ENCODE measurements at regions not wholly inside any gene's neighbourhood (a gene's known extent, or its start where the extent isn't known, plus 50 kb on each side); places are given as distances from the start of the nearest gene placed in this dataset.

DNA sequence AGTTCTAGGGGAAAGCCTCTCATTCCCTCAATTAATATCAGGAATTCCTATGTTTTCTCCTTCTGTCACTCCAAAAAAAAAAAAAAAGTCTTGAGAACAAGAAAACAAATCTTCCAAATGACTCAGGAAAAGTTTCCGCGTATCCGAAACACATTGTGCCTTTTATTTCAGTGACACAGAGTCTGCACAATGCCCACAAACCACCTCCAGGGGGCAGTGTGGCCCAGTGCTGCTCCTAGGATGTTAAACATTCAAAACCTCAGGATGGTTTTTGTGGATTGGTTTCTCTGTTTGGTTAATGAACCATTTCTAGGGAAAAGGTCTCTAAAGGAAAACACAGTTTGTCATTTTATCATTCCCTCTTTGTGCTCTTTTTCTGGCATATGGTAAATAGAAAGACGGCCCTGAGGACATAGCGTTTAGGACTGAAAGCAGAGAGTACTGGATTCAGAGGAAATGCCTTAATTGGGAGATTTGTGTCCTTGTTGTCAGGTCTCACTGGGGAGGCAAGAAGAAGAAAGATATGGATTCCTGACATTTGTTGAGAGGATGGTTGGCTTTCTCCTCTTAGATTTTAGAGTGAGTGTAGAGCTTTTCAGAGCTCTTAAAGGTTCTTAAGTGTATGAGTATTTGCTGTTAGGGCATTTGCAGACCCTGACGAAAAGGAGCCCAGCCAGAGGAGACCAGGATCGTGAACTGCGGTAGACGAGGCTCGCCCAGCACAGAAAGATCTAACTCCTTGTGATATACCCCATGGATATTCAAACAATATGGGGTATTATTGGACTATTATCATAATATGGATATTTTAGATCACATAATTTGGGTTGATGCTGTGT lies 65.7 kb upstream of the MAP9 start:
- TF ChIP-seq, protein P1, sequence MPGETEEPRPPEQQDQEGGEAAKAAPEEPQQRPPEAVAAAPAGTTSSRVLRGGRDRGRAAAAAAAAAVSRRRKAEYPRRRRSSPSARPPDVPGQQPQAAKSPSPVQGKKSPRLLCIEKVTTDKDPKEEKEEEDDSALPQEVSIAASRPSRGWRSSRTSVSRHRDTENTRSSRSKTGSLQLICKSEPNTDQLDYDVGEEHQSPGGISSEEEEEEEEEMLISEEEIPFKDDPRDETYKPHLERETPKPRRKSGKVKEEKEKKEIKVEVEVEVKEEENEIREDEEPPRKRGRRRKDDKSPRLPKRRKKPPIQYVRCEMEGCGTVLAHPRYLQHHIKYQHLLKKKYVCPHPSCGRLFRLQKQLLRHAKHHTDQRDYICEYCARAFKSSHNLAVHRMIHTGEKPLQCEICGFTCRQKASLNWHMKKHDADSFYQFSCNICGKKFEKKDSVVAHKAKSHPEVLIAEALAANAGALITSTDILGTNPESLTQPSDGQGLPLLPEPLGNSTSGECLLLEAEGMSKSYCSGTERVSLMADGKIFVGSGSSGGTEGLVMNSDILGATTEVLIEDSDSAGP (CRISPR knock-in tag; IDR thresholded peaks at IDR 0.05), result no peak
- TF ChIP-seq TEAD4 (IDR thresholded peaks at IDR 0.05; ENCODE audit: low read length) (no peak), TEAD4 (CRISPR knock-in tag; IDR thresholded peaks at IDR 0.05; ENCODE audit: borderline replicate concordance) (no peak), HMGN3 (IDR thresholded peaks at IDR 0.05; ENCODE audit: borderline replicate concordance, extremely low read depth, insufficient read length, low read depth, low read length) (no peak), FOSL1 (tag; conservative IDR thresholded peaks at IDR 0.05) (no peak), EZH2 (IDR thresholded peaks at IDR 0.05; ENCODE audit: borderline replicate concordance, low read depth, low read length) (no peak), RAD21 (CRISPR knock-in tag; conservative IDR thresholded peaks at IDR 0.05 in 1 of 2, IDR thresholded peaks at IDR 0.05 in 1 of 2) (peak in 1 of 2 experiments; percentile 43; a peak in 2 of 4 replicates), CCNT2 (IDR thresholded peaks at IDR 0.05; ENCODE audit: borderline replicate concordance, extremely low read depth, insufficient read length, low read depth, low read length) (no peak)
- TF ChIP-seq, protein P2, sequence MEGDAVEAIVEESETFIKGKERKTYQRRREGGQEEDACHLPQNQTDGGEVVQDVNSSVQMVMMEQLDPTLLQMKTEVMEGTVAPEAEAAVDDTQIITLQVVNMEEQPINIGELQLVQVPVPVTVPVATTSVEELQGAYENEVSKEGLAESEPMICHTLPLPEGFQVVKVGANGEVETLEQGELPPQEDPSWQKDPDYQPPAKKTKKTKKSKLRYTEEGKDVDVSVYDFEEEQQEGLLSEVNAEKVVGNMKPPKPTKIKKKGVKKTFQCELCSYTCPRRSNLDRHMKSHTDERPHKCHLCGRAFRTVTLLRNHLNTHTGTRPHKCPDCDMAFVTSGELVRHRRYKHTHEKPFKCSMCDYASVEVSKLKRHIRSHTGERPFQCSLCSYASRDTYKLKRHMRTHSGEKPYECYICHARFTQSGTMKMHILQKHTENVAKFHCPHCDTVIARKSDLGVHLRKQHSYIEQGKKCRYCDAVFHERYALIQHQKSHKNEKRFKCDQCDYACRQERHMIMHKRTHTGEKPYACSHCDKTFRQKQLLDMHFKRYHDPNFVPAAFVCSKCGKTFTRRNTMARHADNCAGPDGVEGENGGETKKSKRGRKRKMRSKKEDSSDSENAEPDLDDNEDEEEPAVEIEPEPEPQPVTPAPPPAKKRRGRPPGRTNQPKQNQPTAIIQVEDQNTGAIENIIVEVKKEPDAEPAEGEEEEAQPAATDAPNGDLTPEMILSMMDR (IDR thresholded peaks at IDR 0.05 in 2 of 3, conservative IDR thresholded peaks at IDR 0.05 in 1 of 3; ENCODE audit: insufficient read depth in 2 of 3, low read depth in 1 of 3, low read length in 3 of 3), result peak; percentile 42 to 65 (median 58)
- no peak overlapping the region for H3K9ac ChIP-seq (ENCODE audit: insufficient read depth in 1 of 2, low read depth in 2 of 2, low read length in 2 of 2)
- CTCF ChIA-PET (ENCODE audit: low intra/inter-chr PET ratio), result no interaction called here
- intact Hi-C loops (cut with micrococcal nuclease) (loop anchor here (5.0 kb wide), 1 partner anchor 510 kb away; the partner anchor contains the start of gene CTSO), in situ Hi-C loops (cut with MboI) (no loop called here)
- no peaks in the 10 kb centered on the region for H3K79me2 ChIP-seq (ENCODE audit: control insufficient read depth, insufficient read depth, low read length)
- no peaks in the 10 kb centered on the region for H3K27me3 ChIP-seq (ENCODE audit: control insufficient read depth in 2 of 2, insufficient read depth in 2 of 2, low read length in 2 of 2)
- POLR2A ChIA-PET, result no interaction called here
- H4K20me1 ChIP-seq (replicated peaks; ENCODE audit: control insufficient read depth, insufficient read depth, low read length), result no peaks in the 10 kb centered on the region
- peak; percentile 23 to 48 (median 46) for DNase-seq (ENCODE audit: extremely low read depth in 1 of 4, low spot score in 3 of 4)
- H3K36me3 ChIP-seq (ENCODE audit: control insufficient read depth, insufficient read depth, low read length), result no peaks in the 10 kb centered on the region
- H3K9me3 ChIP-seq (replicated peaks; ENCODE audit: control insufficient read depth, insufficient read depth, low read depth, low read length), result no peaks in the 10 kb centered on the region
- H3K4me1 ChIP-seq (replicated peaks in 1 of 2; ENCODE audit: control insufficient read depth in 2 of 2, insufficient read depth in 2 of 2, low read length in 2 of 2), result no peaks in the 10 kb centered on the region
- BruUV-seq (replicated peaks), result no TSS peak
- no peak overlapping the region for H3K4me2 ChIP-seq (ENCODE audit: insufficient read depth, low read length)
- WGBS (ENCODE audit: insufficient coverage, low coverage, missing lambda C conversion rate), result 20% methylated on average over 10 of the region's 10 CpGs
- peak; percentile 56; the same call in 1 of the 3 replicates for ATAC-seq
- no peaks in the 10 kb centered on the region for H3K9me1 ChIP-seq (ENCODE audit: control insufficient read depth, insufficient read depth, low read length)
- peak; percentile 79 for FAIRE-seq
- H3K4me3 ChIP-seq, result no peak overlapping the region
- H3K27ac ChIP-seq (ENCODE audit: extremely low read depth, low read depth, low read length), result no peak overlapping the region
- no peak overlapping the region for H2AFZ ChIP-seq (ENCODE audit: low read depth, low read length)

Measured in K562 (cell line).